Caco-2 (cell line): ENCODE measurements at regions not wholly inside any gene's neighbourhood (a gene's known extent, or its start where the extent isn't known, plus 50 kb on each side); places are given as distances from the start of the nearest gene placed in this dataset.

ENCODE experiments used
- BruUV-seq: library from RNA; stranded (reverse); fragments of 400-500 nt; replicated peaks from 2 replicates; lab custom pipeline; 2021; lab: Mats Ljungman, UMichigan
- CTCF ChIA-PET: fragments of 300-600 bp; sonication (Branson Sonifier 250); formaldehyde crosslinking; loops from one replicate; lab custom pipeline; 2022; ENCODE audit warnings: antibody characterized with exemption; lab: Charles Lee
- POLR2A ChIA-PET: fragments of 300-600 bp; sonication (Branson Sonifier 250); formaldehyde crosslinking; loops from one replicate; lab custom pipeline; 2022; ENCODE audit warnings: antibody characterized with exemption; lab: Charles Lee
- DNase-seq, 2 experiments: peaks; one replicate each; pipeline versions ENCODE4 v3.0.0 to v3.0.0-alpha.2; 2020 to 2022
- H3K27me3 ChIP-seq: replicated peaks from 2 replicates; pipeline ENCODE4 v1.6.0; 2011; ENCODE audit warnings: low read length; ENCODE audit not compliant: control insufficient read depth, insufficient read depth
- H3K36me3 ChIP-seq: 2 replicates; pipeline ENCODE4 v1.5.1; 2011; ENCODE audit warnings: low read length; ENCODE audit not compliant: control insufficient read depth, insufficient read depth
- H3K4me1 ChIP-seq: fragments of 250-450 bp; sonication (Bioruptor Pico); 2 replicates; pipeline ENCODE4 v1.5.1; 2020; ENCODE audit warnings: mild to moderate bottlenecking
- H3K4me3 ChIP-seq: 2 replicates; pipeline ENCODE4 v1.5.1; 2011; ENCODE audit warnings: low read depth, mild to moderate bottlenecking, control low read depth, low read length
- H3K9me3 ChIP-seq: fragments of 250-450 bp; sonication (Bioruptor Pico); 2 replicates; pipeline ENCODE4 v1.5.1; 2020; ENCODE audit warnings: mild to moderate bottlenecking, moderate library complexity
- H3K27ac Mint-ChIP-seq: one replicate; pipeline ENCODE4 v1.8.0; 2022; ENCODE audit warnings: mixed read lengths; ENCODE audit not compliant: unreplicated experiment
- H3K27me3 Mint-ChIP-seq: one replicate; pipeline ENCODE4 v1.8.0; 2022; ENCODE audit warnings: mixed read lengths; ENCODE audit not compliant: insufficient read depth, unreplicated experiment
- H3K36me3 Mint-ChIP-seq: one replicate; pipeline ENCODE4 v1.8.0; 2022; ENCODE audit warnings: mild to moderate bottlenecking, mixed read lengths; ENCODE audit not compliant: insufficient read depth, unreplicated experiment
- H3K4me1 Mint-ChIP-seq: one replicate; pipeline ENCODE4 v1.8.0; 2022; ENCODE audit warnings: low read depth, mixed read lengths; ENCODE audit not compliant: unreplicated experiment
- H3K4me3 Mint-ChIP-seq: one replicate; pipeline ENCODE4 v1.8.0; 2022; ENCODE audit warnings: mild to moderate bottlenecking, moderate library complexity, mixed read lengths; ENCODE audit not compliant: unreplicated experiment
- H3K9me3 Mint-ChIP-seq: one replicate; pipeline ENCODE4 v1.8.0; 2022; ENCODE audit warnings: mixed read lengths; ENCODE audit not compliant: unreplicated experiment
- intact Hi-C: fragments of 100-400 bp; cut with micrococcal nuclease; formaldehyde crosslinking; loops from one replicate; pipeline ENCODE4 v1.10.0; 2022; ENCODE audit not compliant: unreplicated experiment
- TF ChIP-seq, protein P1 (sequence below), 2 experiments: fragments of 200-600 bp in 1 of 2; IDR thresholded peaks; 1 replicate in 1 of 2; 2 replicates in 1 of 2; pipeline versions ENCODE4 v1.5.1 to v1.8.0; 2011 to 2022; ENCODE audit warnings: antibody characterized with exemption in 1 of 2, control low read depth in 1 of 2, inconsistent platforms in 1 of 2, low read depth in 1 of 2, low read length in 1 of 2, mild to moderate bottlenecking in 1 of 2, moderate library complexity in 1 of 2; ENCODE audit not compliant: insufficient read depth in 1 of 2, severe bottlenecking in 1 of 2, unreplicated experiment in 1 of 2

GRCh38 chr4:173704201-173704600 is 174.2 kb upstream of the HAND2 start:
- BruUV-seq: no TSS peak
- Mint-ChIP-seq H3K27me3 (peaks cover 7% of the 10 kb centered on the region), H3K27ac (no peak overlapping the region), H3K36me3 (no peaks in the 10 kb centered on the region), H3K4me1 (no peaks in the 10 kb centered on the region), H3K4me3 (no peak overlapping the region), H3K9me3 (no peaks in the 10 kb centered on the region)
- intact Hi-C loops: no loop called here
- TF ChIP-seq, protein P1, sequence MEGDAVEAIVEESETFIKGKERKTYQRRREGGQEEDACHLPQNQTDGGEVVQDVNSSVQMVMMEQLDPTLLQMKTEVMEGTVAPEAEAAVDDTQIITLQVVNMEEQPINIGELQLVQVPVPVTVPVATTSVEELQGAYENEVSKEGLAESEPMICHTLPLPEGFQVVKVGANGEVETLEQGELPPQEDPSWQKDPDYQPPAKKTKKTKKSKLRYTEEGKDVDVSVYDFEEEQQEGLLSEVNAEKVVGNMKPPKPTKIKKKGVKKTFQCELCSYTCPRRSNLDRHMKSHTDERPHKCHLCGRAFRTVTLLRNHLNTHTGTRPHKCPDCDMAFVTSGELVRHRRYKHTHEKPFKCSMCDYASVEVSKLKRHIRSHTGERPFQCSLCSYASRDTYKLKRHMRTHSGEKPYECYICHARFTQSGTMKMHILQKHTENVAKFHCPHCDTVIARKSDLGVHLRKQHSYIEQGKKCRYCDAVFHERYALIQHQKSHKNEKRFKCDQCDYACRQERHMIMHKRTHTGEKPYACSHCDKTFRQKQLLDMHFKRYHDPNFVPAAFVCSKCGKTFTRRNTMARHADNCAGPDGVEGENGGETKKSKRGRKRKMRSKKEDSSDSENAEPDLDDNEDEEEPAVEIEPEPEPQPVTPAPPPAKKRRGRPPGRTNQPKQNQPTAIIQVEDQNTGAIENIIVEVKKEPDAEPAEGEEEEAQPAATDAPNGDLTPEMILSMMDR (IDR thresholded peaks at IDR 0.05; ENCODE audit: insufficient read depth in 1 of 2, low read depth in 1 of 2, low read length in 1 of 2, severe bottlenecking in 1 of 2, unreplicated experiment in 1 of 2): no peak
- Histone ChIP-seq H3K36me3 (no peaks in the 10 kb centered on the region), H3K4me1 (no peaks in the 10 kb centered on the region), H3K9me3 (no peaks in the 10 kb centered on the region), H3K4me3 (no peak overlapping the region), H3K27me3 (no peaks in the 10 kb centered on the region)
- DNase-seq: no peak
- ChIA-PET POLR2A (no interaction called here), CTCF (no interaction called here)

GRCh38 chr4:173703021-173703420 is 173.0 kb upstream of the HAND2 start:
- TF ChIP-seq, protein P1 (IDR thresholded peaks at IDR 0.05; ENCODE audit: insufficient read depth in 1 of 2, low read depth in 1 of 2, low read length in 1 of 2, severe bottlenecking in 1 of 2, unreplicated experiment in 1 of 2): no peak
- BruUV-seq: no TSS peak
- Mint-ChIP-seq H3K9me3 (no peaks in the 10 kb centered on the region), H3K27me3 (peaks cover 7% of the 10 kb centered on the region), H3K4me3 (no peak overlapping the region), H3K27ac (no peak overlapping the region), H3K36me3 (no peaks in the 10 kb centered on the region), H3K4me1 (no peaks in the 10 kb centered on the region)
- CTCF ChIA-PET: no interaction called here
- POLR2A ChIA-PET: no interaction called here
- no peak for DNase-seq
- H3K4me3 ChIP-seq: no peak overlapping the region
- no peaks in the 10 kb centered on the region for H3K36me3 ChIP-seq
- intact Hi-C loops: no loop called here
- H3K9me3 ChIP-seq: no peaks in the 10 kb centered on the region
- H3K4me1 ChIP-seq: no peaks in the 10 kb centered on the region
- H3K27me3 ChIP-seq: no peaks in the 10 kb centered on the region

DNA sequence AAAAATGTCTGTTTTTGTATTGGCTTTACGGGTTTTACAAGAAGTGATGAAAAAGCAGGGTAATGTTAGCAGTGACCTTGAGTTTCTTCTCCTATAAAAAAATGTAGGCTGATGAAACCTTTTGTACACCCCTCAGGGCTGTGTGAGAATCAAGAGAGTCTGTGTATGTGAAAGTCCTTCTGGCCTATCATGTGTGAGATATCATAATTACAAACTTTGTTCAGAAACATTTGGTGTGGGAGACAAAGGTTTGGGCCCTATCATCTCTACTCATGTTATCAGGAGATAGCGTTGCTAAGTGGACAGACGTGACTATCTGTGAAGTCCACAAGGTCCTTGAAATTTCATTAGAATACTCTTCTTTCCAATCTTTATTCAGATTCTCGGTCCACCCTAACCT is 170.6 kb upstream of the HAND2 start:
- Histone ChIP-seq H3K36me3 (no peaks in the 10 kb centered on the region), H3K27me3 (no peaks in the 10 kb centered on the region), H3K4me3 (no peak overlapping the region), H3K4me1 (no peaks in the 10 kb centered on the region), H3K9me3 (no peaks in the 10 kb centered on the region)
- Mint-ChIP-seq H3K36me3 (no peaks in the 10 kb centered on the region), H3K4me1 (no peaks in the 10 kb centered on the region), H3K9me3 (no peaks in the 10 kb centered on the region), H3K4me3 (no peak overlapping the region), H3K27me3 (peaks cover 11% of the 10 kb centered on the region), H3K27ac (no peak overlapping the region)
- ChIA-PET POLR2A (no interaction called here), CTCF (no interaction called here)
- intact Hi-C loops: no loop called here
- TF ChIP-seq, protein P1 (IDR thresholded peaks at IDR 0.05; ENCODE audit: insufficient read depth in 1 of 2, low read depth in 1 of 2, low read length in 1 of 2, severe bottlenecking in 1 of 2, unreplicated experiment in 1 of 2): no peak
- DNase-seq: no peak
- no TSS peak for BruUV-seq
